Adipocyte (in vitro differentiated cells): ENCODE measurements at regions not wholly inside any gene's neighbourhood (a gene's known extent, or its start where the extent isn't known, plus 50 kb on each side); places are given as distances from the start of the nearest gene placed in this dataset.

Source experiments
- DNase-seq: peaks from one replicate; pipeline ENCODE4 v3.0.0-alpha.2; 2015; ENCODE audit warnings: low read depth
- H3K27me3 ChIP-seq: replicated peaks from 2 replicates; pipeline ENCODE4 v1.7.0; 2013; ENCODE audit warnings: mild to moderate bottlenecking, low read length, moderate library complexity; ENCODE audit not compliant: control insufficient read depth, insufficient read depth
- H3K36me3 ChIP-seq: 2 replicates; pipeline ENCODE4 v1.7.0; 2013; ENCODE audit warnings: low read length, mild to moderate bottlenecking, moderate library complexity; ENCODE audit not compliant: control insufficient read depth, insufficient read depth, severe bottlenecking
- H3K4me1 ChIP-seq: 2 replicates; pipeline ENCODE4 v1.7.0; 2013; ENCODE audit warnings: mild to moderate bottlenecking, low read length, moderate library complexity; ENCODE audit not compliant: control insufficient read depth, insufficient read depth
- H3K4me3 ChIP-seq: 2 replicates; pipeline ENCODE4 v1.7.0; 2013; ENCODE audit warnings: mild to moderate bottlenecking, low read length, moderate library complexity
- H3K9ac ChIP-seq: 2 replicates; pipeline ENCODE4 v1.7.0; 2013; ENCODE audit warnings: mild to moderate bottlenecking, low read length, moderate library complexity
- H3K9me3 ChIP-seq: 2 replicates; pipeline ENCODE4 v1.7.0; 2013; ENCODE audit warnings: mild to moderate bottlenecking, low read length, moderate library complexity; ENCODE audit not compliant: control insufficient read depth

GRCh38 chr3:147582642-147583041 is 173.5 kb downstream of the ZIC1 start:
- H3K4me3 ChIP-seq: no peak overlapping the region

DNA sequence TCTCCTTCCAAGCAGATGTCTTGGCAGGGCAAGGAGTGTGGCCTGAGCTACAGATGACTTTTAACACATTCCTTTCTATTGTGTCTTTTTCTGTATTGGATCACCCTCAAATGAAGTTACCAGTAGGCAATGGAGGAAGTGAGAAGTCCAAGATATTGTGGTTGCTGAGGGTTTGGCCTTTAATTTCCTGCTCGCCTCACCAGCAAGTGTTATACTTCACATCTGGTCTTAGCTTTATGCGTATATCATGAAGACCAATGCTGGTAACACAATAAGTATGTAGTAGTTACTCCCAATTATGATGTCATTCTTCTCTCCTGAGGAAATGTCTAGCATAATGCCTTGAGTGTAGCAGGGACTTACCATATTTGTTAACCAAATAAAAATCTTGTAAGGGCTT is 179.9 kb downstream of the ZIC1 start:
- H3K36me3 ChIP-seq: no peaks in the 10 kb centered on the region
- H3K9ac ChIP-seq: no peak overlapping the region
- no peak for DNase-seq
- H3K27me3 ChIP-seq: no peaks in the 10 kb centered on the region
- H3K9me3 ChIP-seq: no peaks in the 10 kb centered on the region
- H3K4me1 ChIP-seq: no peaks in the 10 kb centered on the region
- no peak overlapping the region for H3K4me3 ChIP-seq

More at GRCh38 chr3:147582642-147583041, 173.5 kb downstream of the ZIC1 start:
- no peak overlapping the region for H3K9ac ChIP-seq
- no peaks in the 10 kb centered on the region for H3K9me3 ChIP-seq
- H3K36me3 ChIP-seq: no peaks in the 10 kb centered on the region
- peaks cover 12% of the 10 kb centered on the region for H3K4me1 ChIP-seq
- DNase-seq: no peak
- no peaks in the 10 kb centered on the region for H3K27me3 ChIP-seq

GRCh38 chr3:147604136-147604535 is 195.0 kb downstream of the ZIC1 start:
- H3K9me3 ChIP-seq: peaks cover 13% of the 10 kb centered on the region
- H3K4me3 ChIP-seq: no peak overlapping the region
- no peaks in the 10 kb centered on the region for H3K27me3 ChIP-seq
- H3K4me1 ChIP-seq: no peaks in the 10 kb centered on the region
- no peak for DNase-seq
- H3K36me3 ChIP-seq: no peaks in the 10 kb centered on the region
- H3K9ac ChIP-seq: no peak overlapping the region

GRCh38 chr3:147613725-147614124 is 204.6 kb downstream of the ZIC1 start:
- DNase-seq: no peak
- H3K4me1 ChIP-seq: no peaks in the 10 kb centered on the region
- H3K4me3 ChIP-seq: no peak overlapping the region
- no peak overlapping the region for H3K9ac ChIP-seq
- no peaks in the 10 kb centered on the region for H3K36me3 ChIP-seq
- H3K9me3 ChIP-seq: no peaks in the 10 kb centered on the region
- H3K27me3 ChIP-seq: no peaks in the 10 kb centered on the region

GRCh38 chr3:147614210-147614609 is 205.0 kb downstream of the ZIC1 start:
- no peak for DNase-seq
- no peaks in the 10 kb centered on the region for H3K27me3 ChIP-seq
- no peaks in the 10 kb centered on the region for H3K36me3 ChIP-seq
- H3K4me1 ChIP-seq: no peaks in the 10 kb centered on the region
- H3K4me3 ChIP-seq: no peak overlapping the region
- H3K9me3 ChIP-seq: no peaks in the 10 kb centered on the region
- no peak overlapping the region for H3K9ac ChIP-seq

DNA sequence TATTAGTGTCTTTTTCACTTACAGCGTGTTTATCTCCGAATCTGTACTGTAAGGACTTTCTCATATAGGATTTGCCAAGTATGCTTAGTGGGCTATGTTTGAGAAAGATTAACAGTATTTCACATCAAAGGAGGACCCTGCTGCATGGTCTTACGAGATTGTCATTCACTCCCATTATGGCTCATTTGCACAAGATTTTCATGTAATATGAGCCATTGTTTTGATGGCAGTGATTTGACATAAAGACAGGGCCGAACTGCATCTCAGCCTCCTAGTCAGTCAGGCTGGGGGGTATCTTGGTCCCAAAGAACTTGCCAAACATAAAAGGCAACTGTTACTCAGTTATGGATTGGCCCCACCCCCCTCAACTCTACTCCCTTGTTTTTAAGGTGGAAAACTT is 205.9 kb downstream of the ZIC1 start:
- Histone ChIP-seq H3K9ac (no peak overlapping the region), H3K9me3 (no peaks in the 10 kb centered on the region), H3K4me3 (no peak overlapping the region), H3K4me1 (peaks cover 5% of the 10 kb centered on the region), H3K27me3 (no peaks in the 10 kb centered on the region), H3K36me3 (no peaks in the 10 kb centered on the region)
- DNase-seq: no peak

- no peaks in the 10 kb centered on the region for H3K9me3 ChIP-seq
- no peak overlapping the region for H3K4me3 ChIP-seq
- no peaks in the 10 kb centered on the region for H3K36me3 ChIP-seq
- peak; percentile 80 for DNase-seq
- no peaks in the 10 kb centered on the region for H3K27me3 ChIP-seq
- peaks cover 6% of the 10 kb centered on the region for H3K4me1 ChIP-seq
- H3K9ac ChIP-seq: no peak overlapping the region
Observed at GRCh38 chr3:147616998-147617619, 207.9 kb downstream of the ZIC1 start.

DNA sequence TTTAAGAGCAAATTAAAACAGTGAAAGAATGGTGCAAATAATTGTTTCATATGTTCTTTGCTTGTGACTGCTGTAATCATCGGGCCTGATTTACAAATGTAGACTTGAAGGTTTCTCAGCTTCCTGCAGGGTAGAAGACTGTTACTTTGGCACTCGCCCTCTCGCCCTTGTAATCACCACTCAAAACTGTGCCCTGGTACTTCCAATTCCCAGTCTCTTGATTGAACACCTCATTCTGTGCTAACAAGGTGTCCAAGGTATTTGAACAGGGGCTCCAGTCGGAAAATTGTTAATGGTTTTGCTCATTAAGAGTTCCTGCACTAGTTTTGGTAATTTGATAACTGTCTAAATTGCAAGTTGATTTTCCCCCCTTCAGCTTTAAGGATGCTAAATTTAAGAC is 209.5 kb downstream of the ZIC1 start:
- Histone ChIP-seq H3K9ac (no peak overlapping the region), H3K4me3 (no peak overlapping the region), H3K4me1 (peaks cover 6% of the 10 kb centered on the region), H3K27me3 (no peaks in the 10 kb centered on the region), H3K36me3 (no peaks in the 10 kb centered on the region), H3K9me3 (no peaks in the 10 kb centered on the region)
- DNase-seq: no peak

DNA sequence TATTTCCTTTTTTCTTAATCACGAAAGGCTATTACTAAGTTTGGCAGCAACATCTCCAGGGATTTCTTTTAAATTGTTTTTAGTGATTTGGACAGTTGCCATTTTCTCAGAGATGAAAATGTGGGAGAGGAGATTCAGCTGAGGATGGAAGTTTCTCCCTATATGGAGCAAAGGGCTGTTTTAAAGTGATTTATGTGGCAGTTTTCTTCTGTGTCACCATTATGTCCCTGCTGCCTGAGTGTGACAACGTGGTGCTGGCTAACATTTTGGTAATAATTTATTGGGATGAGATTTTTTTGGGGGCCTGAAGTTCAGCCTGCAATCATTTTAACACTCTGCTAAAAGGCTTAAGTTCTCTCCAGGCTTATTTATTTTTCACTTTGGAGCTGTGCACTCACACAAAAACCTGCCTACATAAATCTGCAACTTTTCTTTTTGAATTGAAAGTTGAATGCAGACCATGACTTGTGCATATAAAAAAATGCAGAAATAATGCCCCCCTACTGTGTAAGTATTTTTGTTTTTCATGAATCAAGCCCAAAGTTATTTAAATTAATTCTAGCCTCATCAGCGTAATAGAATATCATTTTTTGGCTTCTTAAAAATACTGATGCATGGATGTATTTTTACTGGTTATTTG is 210.9 kb downstream of the ZIC1 start:
- H3K4me3 ChIP-seq: no peak overlapping the region
- no peaks in the 10 kb centered on the region for H3K9me3 ChIP-seq
- DNase-seq: no peak
- no peak overlapping the region for H3K9ac ChIP-seq
- no peaks in the 10 kb centered on the region for H3K36me3 ChIP-seq
- H3K4me1 ChIP-seq: peaks cover 6% of the 10 kb centered on the region
- no peaks in the 10 kb centered on the region for H3K27me3 ChIP-seq

DNA sequence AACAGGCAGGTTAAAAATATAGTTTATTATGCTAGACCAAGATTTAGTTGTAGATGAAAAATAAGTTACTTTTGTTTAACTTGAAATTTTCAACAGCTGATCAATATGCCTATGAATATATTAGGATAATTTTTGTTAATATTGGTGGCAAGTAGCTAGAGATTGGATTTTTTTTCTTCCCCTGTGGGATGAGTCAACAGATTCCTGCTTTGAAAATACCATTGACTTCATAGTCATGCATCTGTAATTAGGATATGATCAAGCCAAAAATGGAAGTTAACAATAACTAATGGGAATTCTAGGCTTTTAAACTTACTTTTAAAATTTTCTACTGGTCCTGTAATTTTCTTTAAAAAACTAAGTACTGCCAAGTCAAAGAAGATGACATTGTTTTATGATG is 211.7 kb downstream of the ZIC1 start:
- H3K9me3 ChIP-seq: no peaks in the 10 kb centered on the region
- no peaks in the 10 kb centered on the region for H3K36me3 ChIP-seq
- H3K9ac ChIP-seq: no peak overlapping the region
- peaks cover 6% of the 10 kb centered on the region for H3K4me1 ChIP-seq
- no peaks in the 10 kb centered on the region for H3K27me3 ChIP-seq
- DNase-seq: peak; percentile 20
- no peak overlapping the region for H3K4me3 ChIP-seq

- peak; percentile 32 for DNase-seq
- peaks cover 11% of the 10 kb centered on the region for H3K9me3 ChIP-seq
- no peaks in the 10 kb centered on the region for H3K4me1 ChIP-seq
- H3K27me3 ChIP-seq: no peaks in the 10 kb centered on the region
- no peaks in the 10 kb centered on the region for H3K36me3 ChIP-seq
- H3K4me3 ChIP-seq: no peak overlapping the region
- no peak overlapping the region for H3K9ac ChIP-seq
Observed at GRCh38 chr3:147630921-147631415, 221.8 kb downstream of the ZIC1 start.
